Endothelial cell of umbilical vein (primary cell): ENCODE measurements at regions not wholly inside any gene's neighbourhood (a gene's known extent, or its start where the extent isn't known, plus 50 kb on each side); places are given as distances from the start of the nearest gene placed in this dataset.
A peak's percentile ranks its signal among the peaks of the same experiment; 100 is the strongest.

Source experiments
- BruUV-seq: library from RNA; stranded (reverse); fragments of 400-500 nt; replicated peaks from 2 replicates; lab custom pipeline; 2021; lab: Mats Ljungman, UMichigan
- CTCF ChIA-PET: fragments of 300-600, 350-600 bp; sonication (Branson Sonifier 250); formaldehyde crosslinking; loops from one replicate; lab custom pipeline; 2021; ENCODE audit warnings: antibody characterized with exemption, inconsistent platforms; lab: Charles Lee
- POLR2A ChIA-PET: fragments of 300-600, 350-600 bp; sonication (Branson Sonifier 250); formaldehyde crosslinking; loops from one replicate; lab custom pipeline; 2021; ENCODE audit warnings: antibody characterized with exemption, inconsistent platforms; lab: Charles Lee
- DNase-seq: peaks from one replicate; pipeline ENCODE4 v3.0.0-alpha.2; 2011; ENCODE audit warnings: low read depth, low spot score
- FAIRE-seq: peaks from 2 replicates; lab custom pipeline; 2011; peaks lifted over from hg19 to GRCh38; lab: Jason Lieb, UNC
- H2AFZ ChIP-seq: 2 replicates; pipeline ENCODE4 v1.6.0; 2012; ENCODE audit warnings: low read depth, low read length, control low read depth, inconsistent platforms
- H3K27ac ChIP-seq: 2 replicates; pipeline ENCODE4 v1.5.1; 2011; ENCODE audit warnings: low read depth, mild to moderate bottlenecking, control low read depth, low read length, moderate library complexity; ENCODE audit not compliant: insufficient read depth
- H3K27me3 ChIP-seq, 2 experiments: 2 replicates each; pipeline versions ENCODE4 v1.6.0 to v1.6.1; 2011; ENCODE audit warnings: low read length in 2 of 2, mixed read lengths in 1 of 2; ENCODE audit not compliant: control insufficient read depth in 2 of 2, insufficient read depth in 2 of 2
- H3K36me3 ChIP-seq, 2 experiments: 2 replicates in 1 of 2; 3 replicates in 1 of 2; pipeline ENCODE4 v1.5.1; 2011; ENCODE audit warnings: low read length in 2 of 2, mild to moderate bottlenecking in 1 of 2, moderate library complexity in 1 of 2; ENCODE audit not compliant: control insufficient read depth in 2 of 2, insufficient read depth in 2 of 2; ENCODE audit errors: extremely low read depth in 1 of 2
- H3K4me1 ChIP-seq: 3 replicates; pipeline ENCODE4 v1.5.1; 2011; ENCODE audit warnings: mild to moderate bottlenecking, low read length; ENCODE audit not compliant: control insufficient read depth, insufficient read depth; ENCODE audit errors: extremely low read depth
- H3K4me2 ChIP-seq: 2 replicates; pipeline ENCODE4 v1.6.1; 2011; ENCODE audit warnings: low read length, control low read depth, mixed read lengths; ENCODE audit not compliant: insufficient read depth
- H3K4me3 ChIP-seq, 3 experiments: fragments of 200-600 bp in 1 of 3; sonication (generic), shearing (Covaris generic) in 1 of 3; replicated peaks in 1 of 3; 2 replicates each; pipeline ENCODE4 v1.5.1; 2011 to 2016; ENCODE audit warnings: control low read depth in 3 of 3, low read length in 3 of 3, mild to moderate bottlenecking in 2 of 3, inconsistent platforms in 1 of 3, low read depth in 1 of 3, moderate library complexity in 1 of 3; ENCODE audit not compliant: insufficient read depth in 1 of 3
- H3K79me2 ChIP-seq: 2 replicates; pipeline ENCODE4 v1.6.0; 2012; ENCODE audit warnings: low read length, inconsistent platforms; ENCODE audit not compliant: control insufficient read depth, insufficient read depth
- H3K9ac ChIP-seq: replicated peaks from 2 replicates; pipeline ENCODE3; 2011; ENCODE audit warnings: low read length, control low read depth; ENCODE audit not compliant: insufficient read depth; ENCODE audit errors: extremely low read depth
- H3K9me1 ChIP-seq: replicated peaks from 3 replicates; pipeline ENCODE4 v1.6.0; 2011; ENCODE audit warnings: mild to moderate bottlenecking, low read length; ENCODE audit not compliant: control insufficient read depth, insufficient read depth; ENCODE audit errors: extremely low read depth
- H3K9me3 ChIP-seq: replicated peaks from 2 replicates; pipeline ENCODE4 v1.5.1; 2012; ENCODE audit warnings: low read length, inconsistent platforms; ENCODE audit not compliant: control insufficient read depth, insufficient read depth
- H4K20me1 ChIP-seq: replicated peaks from 2 replicates; pipeline ENCODE3; 2011; ENCODE audit warnings: mild to moderate bottlenecking, low read length; ENCODE audit not compliant: control insufficient read depth, insufficient read depth; ENCODE audit errors: extremely low read depth
- EZH2 ChIP-seq: IDR thresholded peaks from 2 replicates; pipeline ENCODE4 v1.6.1; 2012; ENCODE audit warnings: borderline replicate concordance, low read depth, mild to moderate bottlenecking, moderate library complexity, low read length, inconsistent platforms; ENCODE audit not compliant: severe bottlenecking
- FOS ChIP-seq: IDR thresholded peaks from 2 replicates; pipeline ENCODE4 v1.6.1; 2011; ENCODE audit warnings: mild to moderate bottlenecking, low read length, moderate library complexity, borderline replicate concordance; ENCODE audit not compliant: insufficient read depth
- GATA2 ChIP-seq: IDR thresholded peaks from 2 replicates; pipeline ENCODE4 v1.7.0; 2011; ENCODE audit warnings: low read depth, mild to moderate bottlenecking, moderate library complexity, mixed read lengths, low read length; ENCODE audit not compliant: insufficient read length, insufficient read depth
- MAX ChIP-seq: IDR thresholded peaks from 2 replicates; pipeline ENCODE4 v1.6.1; 2011; ENCODE audit not compliant: insufficient read depth, insufficient read length
- POLR2AphosphoS5 ChIP-seq: IDR thresholded peaks from 2 replicates; pipeline ENCODE4 v1.6.1; 2012; ENCODE audit warnings: low read depth, mild to moderate bottlenecking, control low read depth, low read length, moderate library complexity; ENCODE audit not compliant: insufficient read depth
- dilution Hi-C: fragments of 300-500 bp; cut with MboI; formaldehyde crosslinking; loops from one replicate; pipeline ENCODE4 v1.15.0; 2019; ENCODE audit warnings: low sequenced_read_pairs; ENCODE audit not compliant: extremely low pct_ligation_motif_present
- intact Hi-C: fragments of 100-400 bp; cut with micrococcal nuclease; formaldehyde crosslinking; loops from one replicate; pipeline ENCODE4 v1.10.0; 2022

DNA sequence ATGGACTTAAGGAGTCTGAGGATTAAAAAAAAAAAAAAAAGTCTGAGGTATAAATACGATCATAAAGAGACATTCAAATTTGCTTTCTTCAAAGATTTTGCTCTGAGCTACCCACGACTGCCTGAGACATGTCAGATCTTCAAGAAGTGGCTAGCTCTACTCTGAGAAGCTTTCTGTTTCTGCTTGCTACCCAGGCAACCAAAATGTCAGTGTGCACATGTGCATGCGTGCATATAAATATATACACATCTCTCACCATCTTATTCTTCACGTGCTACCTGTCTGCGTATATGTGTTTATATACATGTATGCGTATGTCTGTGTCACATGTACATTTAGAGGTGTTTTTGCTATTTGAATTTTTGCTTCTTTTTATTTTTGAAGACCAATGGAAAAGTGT is 299.6 kb upstream of the STXBP5 start:
- Histone ChIP-seq H3K27me3 (no peaks in the 10 kb centered on the region), H3K4me2 (no peak overlapping the region), H3K9me1 (no peaks in the 10 kb centered on the region), H3K4me1 (peaks cover 6% of the 10 kb centered on the region), H4K20me1 (no peaks in the 10 kb centered on the region), H3K9me3 (no peaks in the 10 kb centered on the region), H2AFZ (no peak overlapping the region), H3K79me2 (no peaks in the 10 kb centered on the region), H3K36me3 (no peaks in the 10 kb centered on the region), H3K27ac (no peak overlapping the region), H3K9ac (no peak overlapping the region), H3K4me3 (no peak overlapping the region)
- dilution Hi-C loops (no loop called here), intact Hi-C loops (no loop called here)
- ChIA-PET CTCF (no interaction called here), POLR2A (no interaction called here)
- FAIRE-seq (no peak), DNase-seq (no peak)
- BruUV-seq: no TSS peak
- no peak for TF ChIP-seq GATA2
- no peak for TF ChIP-seq EZH2
- TF ChIP-seq POLR2AphosphoS5: no peak
- TF ChIP-seq FOS: no peak
- TF ChIP-seq MAX: no peak

DNA sequence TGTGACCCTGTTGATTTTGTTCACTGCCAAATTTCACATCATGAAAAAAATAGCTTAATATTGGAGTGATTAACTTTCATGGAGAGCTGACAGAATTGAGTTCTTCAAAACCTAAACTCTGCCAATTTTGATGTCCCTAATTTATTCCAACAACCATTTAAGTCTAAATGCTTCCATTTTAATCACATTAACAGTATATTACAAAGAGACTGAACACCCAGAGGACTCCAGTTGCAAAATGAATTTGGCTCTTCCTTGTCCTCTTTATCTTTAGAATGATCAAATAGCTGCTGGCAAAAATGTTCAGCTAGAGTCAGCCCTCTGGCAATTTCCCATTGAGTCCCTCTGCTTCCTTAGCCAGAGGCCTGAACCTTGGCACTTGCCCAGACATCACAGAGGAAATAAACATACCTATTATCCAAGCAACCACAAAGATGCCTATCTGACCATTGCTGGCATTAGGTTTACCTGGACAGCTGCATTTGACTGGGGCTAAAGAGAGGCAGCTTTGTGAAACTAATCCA is 299.0 kb upstream of the STXBP5 start:
- Histone ChIP-seq H3K79me2 (no peaks in the 10 kb centered on the region), H3K27me3 (no peaks in the 10 kb centered on the region), H4K20me1 (no peaks in the 10 kb centered on the region), H3K27ac (no peak overlapping the region), H3K4me3 (no peak overlapping the region), H3K36me3 (no peaks in the 10 kb centered on the region), H3K9me3 (no peaks in the 10 kb centered on the region), H3K4me2 (peak overlapping the region; percentile 35), H3K9me1 (no peaks in the 10 kb centered on the region), H2AFZ (no peak overlapping the region), H3K4me1 (peaks cover 6% of the 10 kb centered on the region), H3K9ac (no peak overlapping the region)
- ChIA-PET CTCF (interaction anchor here (0.8 to 1.9 kb wide), 4 partner anchors 11 to 47 kb away, joined by 4 to 5 read pairs (median 4); no protein-coding TSS in a partner anchor), POLR2A (interaction anchor here (0.9 kb wide), 1 partner anchor 10 kb away, joined by 3 read pairs; no protein-coding TSS in a partner anchor)
- TF ChIP-seq GATA2: peak; percentile 85
- TF ChIP-seq POLR2AphosphoS5: no peak
- DNase-seq (peak; percentile 51), FAIRE-seq (peak; percentile 82)
- dilution Hi-C loops: no loop called here
- no TSS peak for BruUV-seq
- intact Hi-C loops: loop anchor here (1.0 kb wide), 1 partner anchor 9 kb away; no protein-coding TSS in a partner anchor
